Stimulated activated memory B cell treated with anti-CD40 and anti-IgM and Interleukin-4, amounts not matched to agents 10 μg/mL and 1 μg/mL and 100 μg/mL, for 72 hours (primary cell): ENCODE measurements at regions not wholly inside any gene's neighbourhood (a gene's known extent, or its start where the extent isn't known, plus 50 kb on each side); places are given as distances from the start of the nearest gene placed in this dataset.

Experiments
- ATAC-seq: fragments of 150-1000 bp; cut with Tn5 transposase; 2 replicates; pipeline ENCODE4 v1.10.0; 2021
- H3K27ac Mint-ChIP-seq: one replicate; pipeline ENCODE4 v1.8.0; 2022; ENCODE audit warnings: mild to moderate bottlenecking, mixed read lengths
- H3K27me3 Mint-ChIP-seq: one replicate; pipeline ENCODE4 v1.8.0; 2022; ENCODE audit warnings: mixed read lengths
- H3K36me3 Mint-ChIP-seq: one replicate; pipeline ENCODE4 v1.8.0; 2022; ENCODE audit warnings: mixed read lengths
- H3K4me1 Mint-ChIP-seq: one replicate; pipeline ENCODE4 v1.8.0; 2022; ENCODE audit warnings: mixed read lengths
- H3K4me3 Mint-ChIP-seq: one replicate; pipeline ENCODE4 v1.8.0; 2022; ENCODE audit warnings: mild to moderate bottlenecking, moderate library complexity, mixed read lengths
- H3K9me3 Mint-ChIP-seq: one replicate; pipeline ENCODE4 v1.8.0; 2022; ENCODE audit warnings: mixed read lengths

GRCh38 chr4:167702391-167702790 lies 389.9 kb upstream of the ANXA10 start:
- H3K27ac Mint-ChIP-seq = no peak overlapping the region
- H3K27me3 Mint-ChIP-seq = no peaks in the 10 kb centered on the region
- ATAC-seq = no peak
- H3K4me3 Mint-ChIP-seq = no peak overlapping the region
- no peaks in the 10 kb centered on the region for H3K36me3 Mint-ChIP-seq
- H3K4me1 Mint-ChIP-seq = no peaks in the 10 kb centered on the region
- no peaks in the 10 kb centered on the region for H3K9me3 Mint-ChIP-seq

GRCh38 chr4:167711517-167711916 lies 380.8 kb upstream of the ANXA10 start:
- Mint-ChIP-seq H3K27ac (no peak overlapping the region), H3K4me1 (no peaks in the 10 kb centered on the region), H3K4me3 (no peak overlapping the region), H3K27me3 (no peaks in the 10 kb centered on the region), H3K9me3 (no peaks in the 10 kb centered on the region), H3K36me3 (no peaks in the 10 kb centered on the region)
- no peak for ATAC-seq

GRCh38 chr4:167713756-167714155 lies 378.6 kb upstream of the ANXA10 start:
- H3K36me3 Mint-ChIP-seq = no peaks in the 10 kb centered on the region
- H3K4me1 Mint-ChIP-seq = no peaks in the 10 kb centered on the region
- no peaks in the 10 kb centered on the region for H3K9me3 Mint-ChIP-seq
- H3K27ac Mint-ChIP-seq = no peak overlapping the region
- no peaks in the 10 kb centered on the region for H3K27me3 Mint-ChIP-seq
- no peak for ATAC-seq
- no peak overlapping the region for H3K4me3 Mint-ChIP-seq

GRCh38 chr4:167715176-167715575 lies 377.2 kb upstream of the ANXA10 start:
- H3K9me3 Mint-ChIP-seq = no peaks in the 10 kb centered on the region
- no peak overlapping the region for H3K4me3 Mint-ChIP-seq
- no peaks in the 10 kb centered on the region for H3K4me1 Mint-ChIP-seq
- no peaks in the 10 kb centered on the region for H3K36me3 Mint-ChIP-seq
- no peaks in the 10 kb centered on the region for H3K27me3 Mint-ChIP-seq
- no peak for ATAC-seq
- H3K27ac Mint-ChIP-seq = no peak overlapping the region

- H3K27ac Mint-ChIP-seq = no peak overlapping the region
- H3K27me3 Mint-ChIP-seq = no peaks in the 10 kb centered on the region
- no peaks in the 10 kb centered on the region for H3K36me3 Mint-ChIP-seq
- H3K4me3 Mint-ChIP-seq = no peak overlapping the region
- no peak for ATAC-seq
- no peaks in the 10 kb centered on the region for H3K4me1 Mint-ChIP-seq
- no peaks in the 10 kb centered on the region for H3K9me3 Mint-ChIP-seq
These were observed 374.8 kb upstream of the ANXA10 start for GRCh38 chr4:167717495-167717894.

- Mint-ChIP-seq H3K36me3 (no peaks in the 10 kb centered on the region), H3K27me3 (no peaks in the 10 kb centered on the region), H3K9me3 (no peaks in the 10 kb centered on the region), H3K4me3 (no peak overlapping the region), H3K27ac (no peak overlapping the region), H3K4me1 (no peaks in the 10 kb centered on the region)
- ATAC-seq = no peak
These were observed 370.5 kb upstream of the ANXA10 start for GRCh38 chr4:167721617-167722486.

GRCh38 chr4:167722487-167722808 lies 369.9 kb upstream of the ANXA10 start:
- Mint-ChIP-seq H3K4me1 (no peaks in the 10 kb centered on the region), H3K27me3 (no peaks in the 10 kb centered on the region), H3K4me3 (no peak overlapping the region), H3K36me3 (no peaks in the 10 kb centered on the region), H3K9me3 (no peaks in the 10 kb centered on the region), H3K27ac (no peak overlapping the region)
- no peak for ATAC-seq

GRCh38 chr4:167724941-167725340 lies 367.4 kb upstream of the ANXA10 start:
- H3K27ac Mint-ChIP-seq = no peak overlapping the region
- H3K27me3 Mint-ChIP-seq = no peaks in the 10 kb centered on the region
- no peaks in the 10 kb centered on the region for H3K4me1 Mint-ChIP-seq
- ATAC-seq = no peak
- H3K4me3 Mint-ChIP-seq = no peak overlapping the region
- H3K9me3 Mint-ChIP-seq = peaks cover 5% of the 10 kb centered on the region
- no peaks in the 10 kb centered on the region for H3K36me3 Mint-ChIP-seq

- Mint-ChIP-seq H3K27me3 (no peaks in the 10 kb centered on the region), H3K27ac (no peak overlapping the region), H3K4me3 (no peak overlapping the region), H3K4me1 (no peaks in the 10 kb centered on the region), H3K36me3 (no peaks in the 10 kb centered on the region), H3K9me3 (peaks cover 15% of the 10 kb centered on the region)
- ATAC-seq = no peak
These were observed 361.6 kb upstream of the ANXA10 start for GRCh38 chr4:167730769-167731168.

- H3K9me3 Mint-ChIP-seq = no peaks in the 10 kb centered on the region
- no peak for ATAC-seq
These were observed 347.2 kb upstream of the ANXA10 start for GRCh38 chr4:167745024-167745687.

GRCh38 chr4:167767281-167767680 lies 325.1 kb upstream of the ANXA10 start:
- H3K9me3 Mint-ChIP-seq = peaks cover 14% of the 10 kb centered on the region
- no peak for ATAC-seq
- no peak overlapping the region for H3K27ac Mint-ChIP-seq
- H3K4me3 Mint-ChIP-seq = no peak overlapping the region
- no peaks in the 10 kb centered on the region for H3K36me3 Mint-ChIP-seq
- H3K27me3 Mint-ChIP-seq = no peaks in the 10 kb centered on the region
- H3K4me1 Mint-ChIP-seq = no peaks in the 10 kb centered on the region

More at GRCh38 chr4:167745024-167745687, 347.2 kb upstream of the ANXA10 start:
- H3K27me3 Mint-ChIP-seq = no peaks in the 10 kb centered on the region
- H3K36me3 Mint-ChIP-seq = no peaks in the 10 kb centered on the region
- H3K27ac Mint-ChIP-seq = no peak overlapping the region
- H3K4me1 Mint-ChIP-seq = no peaks in the 10 kb centered on the region
- no peak overlapping the region for H3K4me3 Mint-ChIP-seq

- Mint-ChIP-seq H3K36me3 (no peaks in the 10 kb centered on the region), H3K27ac (no peak overlapping the region), H3K9me3 (peaks cover 12% of the 10 kb centered on the region), H3K4me1 (no peaks in the 10 kb centered on the region), H3K4me3 (no peak overlapping the region), H3K27me3 (no peaks in the 10 kb centered on the region)
- ATAC-seq = no peak
These were observed 317.7 kb upstream of the ANXA10 start for GRCh38 chr4:167774646-167775045.

GRCh38 chr4:167775375-167775774 lies 317.0 kb upstream of the ANXA10 start:
- H3K4me3 Mint-ChIP-seq = no peak overlapping the region
- H3K4me1 Mint-ChIP-seq = no peaks in the 10 kb centered on the region
- H3K36me3 Mint-ChIP-seq = no peaks in the 10 kb centered on the region
- ATAC-seq = no peak
- H3K9me3 Mint-ChIP-seq = peaks cover 17% of the 10 kb centered on the region
- no peaks in the 10 kb centered on the region for H3K27me3 Mint-ChIP-seq
- no peak overlapping the region for H3K27ac Mint-ChIP-seq

- H3K36me3 Mint-ChIP-seq = no peaks in the 10 kb centered on the region
- no peaks in the 10 kb centered on the region for H3K27me3 Mint-ChIP-seq
- no peak overlapping the region for H3K4me3 Mint-ChIP-seq
- H3K9me3 Mint-ChIP-seq = peaks cover 17% of the 10 kb centered on the region
- ATAC-seq = no peak
- no peak overlapping the region for H3K27ac Mint-ChIP-seq
- no peaks in the 10 kb centered on the region for H3K4me1 Mint-ChIP-seq
These were observed 313.1 kb upstream of the ANXA10 start for GRCh38 chr4:167779280-167779679.

GRCh38 chr4:167779864-167780263 lies 312.5 kb upstream of the ANXA10 start:
- Mint-ChIP-seq H3K27me3 (no peaks in the 10 kb centered on the region), H3K9me3 (peaks cover 17% of the 10 kb centered on the region), H3K4me3 (no peak overlapping the region), H3K4me1 (no peaks in the 10 kb centered on the region), H3K27ac (no peak overlapping the region), H3K36me3 (no peaks in the 10 kb centered on the region)
- no peak for ATAC-seq

GRCh38 chr4:167784826-167785225 lies 307.5 kb upstream of the ANXA10 start:
- no peak for ATAC-seq
- H3K4me1 Mint-ChIP-seq = no peaks in the 10 kb centered on the region

More at GRCh38 chr4:167784826-167785225, 307.5 kb upstream of the ANXA10 start:
- no peak overlapping the region for H3K27ac Mint-ChIP-seq
- H3K36me3 Mint-ChIP-seq = no peaks in the 10 kb centered on the region
- no peak overlapping the region for H3K4me3 Mint-ChIP-seq
- H3K9me3 Mint-ChIP-seq = peaks cover 6% of the 10 kb centered on the region
- no peaks in the 10 kb centered on the region for H3K27me3 Mint-ChIP-seq
